GM12874 (cell line): ENCODE measurements at regions not wholly inside any gene's neighbourhood (a gene's known extent, or its start where the extent isn't known, plus 50 kb on each side); places are given as distances from the start of the nearest gene placed in this dataset.

ENCODE experiments used
- CTCF ChIP-seq: IDR thresholded peaks from 2 replicates; pipeline ENCODE4 v1.5.1; 2011; ENCODE audit warnings: low read depth, mild to moderate bottlenecking, control low read depth, low read length, moderate library complexity; ENCODE audit not compliant: insufficient read depth

- no peak for TF ChIP-seq CTCF
Measured at GRCh38 chr22:22069450-22070370, 87.1 kb upstream of the TOP3B start.

- TF ChIP-seq CTCF, result no peak
Measured at GRCh38 chr22:22068657-22069056, 86.1 kb upstream of the TOP3B start.

- TF ChIP-seq CTCF, result no peak
Measured at GRCh38 chr22:22068025-22068424, 85.4 kb upstream of the TOP3B start.

- TF ChIP-seq CTCF, result no peak
Measured at GRCh38 chr22:22067192-22067591, 84.6 kb upstream of the TOP3B start.

- no peak for TF ChIP-seq CTCF
Measured at GRCh38 chr22:22064580-22064979, 82.0 kb upstream of the TOP3B start.

- TF ChIP-seq CTCF, result no peak
Measured at GRCh38 chr22:22062306-22062793, 79.8 kb upstream of the TOP3B start.

GRCh38 chr22:22061085-22062077 lies 78.8 kb upstream of the TOP3B start:
- TF ChIP-seq CTCF, result no peak
